HepG2 (cell line): ENCODE measurements at regions not wholly inside any gene's neighbourhood (a gene's known extent, or its start where the extent isn't known, plus 50 kb on each side); places are given as distances from the start of the nearest gene placed in this dataset.
A peak's percentile ranks its signal among the peaks of the same experiment; 100 is the strongest.

Experiments
- ATAC-seq: fragments of 200-7000 bp; cut with Tn5 transposase; 3 replicates; pipeline ENCODE4 v1.9.1; 2020; ENCODE audit warnings: mild to moderate bottlenecking, moderate library complexity
- BruUV-seq: library from RNA; stranded (reverse); fragments of 400-500 nt; replicated peaks from 2 replicates; lab custom pipeline; 2021; lab: Mats Ljungman, UMichigan
- CTCF ChIA-PET: fragments of 300-600 bp; formaldehyde crosslinking; extraction: SDS; loops from one replicate; lab custom pipeline; 2021; ENCODE audit warnings: low total read pairs, inconsistent platforms, low intra/inter-chr PET ratio; lab: Yijun Ruan, JAX
- POLR2A ChIA-PET: fragments of 350-600 bp; sonication (Branson Sonifier 250); formaldehyde crosslinking; loops from one replicate; lab custom pipeline; 2020; ENCODE audit warnings: antibody characterized with exemption, inconsistent platforms; lab: Yijun Ruan, JAX
- DNase-seq: peaks from one replicate; pipeline ENCODE4 v3.0.0-alpha.2; 2015; ENCODE audit warnings: low spot score
- FAIRE-seq: peaks from 3 replicates; lab custom pipeline; 2011; peaks lifted over from hg19 to GRCh38; lab: Jason Lieb, UNC
- H2AFZ ChIP-seq: one replicate; pipeline ENCODE4 v1.6.1; 2011; ENCODE audit warnings: low read length, inconsistent platforms
- H3K27ac ChIP-seq: fragments of 300-600 bp; 3 replicates; pipeline ENCODE4 v1.8.0; 2011; ENCODE audit warnings: mixed run types, mild to moderate bottlenecking, mixed read lengths, low read length, inconsistent platforms; ENCODE audit not compliant: insufficient read depth; ENCODE audit errors: extremely low read length
- H3K27me3 ChIP-seq, 2 experiments: fragments of 200-600 bp in 1 of 2; 2 replicates in 1 of 2; 3 replicates in 1 of 2; pipeline versions ENCODE4 v1.6.0 to v1.8.0; 2011; ENCODE audit warnings: low read length in 2 of 2, mild to moderate bottlenecking in 2 of 2, moderate library complexity in 2 of 2, inconsistent platforms in 1 of 2; ENCODE audit not compliant: insufficient read depth in 2 of 2, control insufficient read depth in 1 of 2
- H3K36me3 ChIP-seq, 2 experiments: fragments of 200-600 bp in 1 of 2; replicated peaks in 1 of 2; 2 replicates in 1 of 2; 3 replicates in 1 of 2; pipeline versions ENCODE4 v1.5.1 to v1.8.0; 2011; ENCODE audit warnings: low read length in 2 of 2, inconsistent platforms in 1 of 2; ENCODE audit not compliant: insufficient read depth in 2 of 2, control insufficient read depth in 1 of 2
- H3K4me1 ChIP-seq: 2 replicates; pipeline ENCODE4 v1.5.1; 2012; ENCODE audit warnings: low read length, inconsistent platforms; ENCODE audit not compliant: insufficient read depth
- H3K4me2 ChIP-seq: 2 replicates; pipeline ENCODE4 v1.6.0; 2011; ENCODE audit warnings: low read depth, low read length, inconsistent platforms
- H3K4me3 ChIP-seq, 3 experiments: fragments of 200-600 bp in 1 of 3; sonication (generic), shearing (Covaris generic) in 1 of 3; replicated peaks in 1 of 3; 2 replicates each; pipeline ENCODE4 v1.5.1; 2011 to 2016; ENCODE audit warnings: low read length in 3 of 3, inconsistent platforms in 2 of 3, low read depth in 2 of 3, mild to moderate bottlenecking in 2 of 3, control low read depth in 1 of 3, mixed read lengths in 1 of 3; ENCODE audit not compliant: insufficient read depth in 1 of 3
- H3K79me2 ChIP-seq: one replicate; pipeline ENCODE4 v1.6.1; 2011; ENCODE audit warnings: low read length, inconsistent platforms; ENCODE audit not compliant: insufficient read depth
- H3K9ac ChIP-seq: 2 replicates; pipeline ENCODE4 v1.6.0; 2011; ENCODE audit warnings: mild to moderate bottlenecking, low read depth, low read length, inconsistent platforms; ENCODE audit not compliant: insufficient read depth
- H3K9me3 ChIP-seq: 2 replicates; pipeline ENCODE4 v1.5.1; 2012; ENCODE audit warnings: mild to moderate bottlenecking, low read length
- H4K20me1 ChIP-seq: 2 replicates; pipeline ENCODE4 v1.6.0; 2011; ENCODE audit warnings: inconsistent platforms, mild to moderate bottlenecking, low read length, moderate library complexity; ENCODE audit not compliant: insufficient read depth
- CEBPB ChIP-seq: IDR thresholded peaks from 2 replicates; pipeline ENCODE4 v1.6.1; 2011; ENCODE audit warnings: low read depth, low read length, improper control_type of control experiment, borderline replicate concordance
- CEBPG ChIP-seq: IDR thresholded peaks from 2 replicates; pipeline ENCODE4 v1.6.1; 2016
- EED ChIP-seq: sonication (generic); formaldehyde crosslinking; IDR thresholded peaks from 2 replicates; pipeline ENCODE4 v1.5.0; 2020; ENCODE audit warnings: mild to moderate bottlenecking, missing genetic modification reagents
- HNRNPK ChIP-seq: fragments of 200-400 bp; formaldehyde crosslinking; IDR thresholded peaks from 2 replicates; pipeline ENCODE4 v1.6.1; 2018; ENCODE audit warnings: low read length, low read depth, moderate library complexity, mild to moderate bottlenecking; ENCODE audit not compliant: poor library complexity, severe bottlenecking
- KLF12 ChIP-seq: sonication (generic); formaldehyde crosslinking; IDR thresholded peaks from 2 replicates; pipeline ENCODE4 v1.4.0; 2020; ENCODE audit warnings: missing genetic modification reagents, borderline replicate concordance
- NFE2 ChIP-seq: sonication (generic); formaldehyde crosslinking; IDR thresholded peaks from 2 replicates; pipeline ENCODE4 v1.4.0; 2020; ENCODE audit warnings: missing genetic modification reagents
- NFE2L2 ChIP-seq: fragments of 150-350 bp; IDR thresholded peaks from 2 replicates; pipeline ENCODE4 v1.6.1; 2014; ENCODE audit warnings: low read length
- PAF1 ChIP-seq: IDR thresholded peaks from 2 replicates; pipeline ENCODE4 v1.6.1; 2016; ENCODE audit warnings: missing genetic modification reagents, missing compliant biosample characterization
- PLRG1 ChIP-seq: fragments of 450-650 bp; conservative IDR thresholded peaks from 2 replicates; pipeline ENCODE4 v1.6.1; 2016
- PPARG ChIP-seq: conservative IDR thresholded peaks from 2 replicates; pipeline ENCODE4 v1.6.1; 2016; ENCODE audit warnings: missing biosample characterization, missing genetic modification reagents
- RARA ChIP-seq: IDR thresholded peaks from 2 replicates; pipeline ENCODE4 v1.6.1; 2016; ENCODE audit warnings: missing genetic modification reagents, missing compliant biosample characterization
- RNF219 ChIP-seq: sonication (generic); formaldehyde crosslinking; IDR thresholded peaks from 2 replicates; pipeline ENCODE4 v1.5.0; 2020; ENCODE audit warnings: mild to moderate bottlenecking, missing genetic modification reagents
- SKI ChIP-seq: fragments of 450-650 bp; IDR thresholded peaks from one replicate; pipeline ENCODE4 v1.6.1; 2018; ENCODE audit warnings: mild to moderate bottlenecking; ENCODE audit not compliant: partially characterized antibody
- THRA ChIP-seq: sonication (generic); formaldehyde crosslinking; IDR thresholded peaks from 2 replicates; pipeline ENCODE4 v1.4.0; 2020; ENCODE audit warnings: missing genetic modification reagents, borderline replicate concordance
- ZNF724P ChIP-seq: sonication (generic); formaldehyde crosslinking; IDR thresholded peaks from 2 replicates; pipeline ENCODE4 v1.8.0; 2022; ENCODE audit warnings: missing genetic modification reagents, borderline replicate concordance
- WGBS: methylation state at CpG from one replicate; pipeline ENCODE4 v1.1.6; 2017; ENCODE audit warnings: low lambda C conversion rate; 5-methylcytosine and 5-hydroxymethylcytosine counted together
- in situ Hi-C: cut with HindIII; loops from 2 replicates; pipeline ENCODE4 v1.10.0; 2017; ENCODE audit warnings: low pct_unique_long_range_greater_than_20kb; ENCODE audit not compliant: extremely low pct_ligation_motif_present
- intact Hi-C: fragments of 100-400 bp; cut with micrococcal nuclease; formaldehyde crosslinking; loops from one replicate; pipeline ENCODE4 v1.10.0; 2022; ENCODE audit not compliant: unreplicated experiment

DNA sequence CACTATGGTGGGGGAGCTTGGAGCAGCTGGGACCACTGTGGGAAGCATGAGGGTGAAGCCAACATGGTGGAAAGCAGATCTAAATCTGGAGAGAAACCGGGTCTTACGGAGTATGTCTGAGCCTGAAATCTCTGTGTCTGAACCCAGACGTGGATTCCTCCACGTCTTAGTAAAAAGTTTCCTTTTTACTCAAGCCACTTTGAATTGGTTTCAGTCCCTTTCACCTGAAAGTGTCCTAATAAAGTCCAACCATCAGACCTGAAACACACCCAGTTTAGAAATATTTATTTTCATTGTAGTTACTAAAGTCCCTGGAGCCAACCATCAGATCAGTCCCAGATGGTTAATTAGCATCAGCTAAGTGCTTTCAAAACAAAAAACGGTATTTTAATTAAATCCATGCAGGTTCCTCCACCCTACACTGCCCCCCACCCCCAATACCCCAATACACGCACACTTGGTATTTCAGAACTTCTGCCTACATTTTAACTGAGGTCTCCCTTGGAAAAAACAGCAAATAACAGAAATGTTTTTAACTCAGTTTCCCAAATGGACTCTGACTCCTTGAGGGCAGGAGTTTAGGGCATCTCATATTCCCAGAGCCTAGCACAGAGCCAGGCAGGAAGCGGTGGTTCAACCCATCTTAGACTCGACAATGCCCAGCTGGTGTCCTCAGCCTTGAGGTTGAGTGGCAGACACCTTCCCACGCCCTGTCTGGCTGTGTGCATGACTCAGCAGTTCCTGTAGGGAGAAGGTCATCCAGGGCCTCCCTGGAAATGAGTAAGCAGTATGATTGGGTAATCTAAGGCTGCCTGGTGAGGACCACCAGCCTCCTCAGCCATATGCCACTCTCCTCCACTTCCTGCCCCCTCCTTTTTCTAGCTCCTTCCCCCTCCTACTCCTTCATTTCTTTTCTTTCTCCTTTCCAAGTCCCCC is 175.8 kb downstream of the TTC8 start:
- no peak for FAIRE-seq
- DNase-seq, result peak; percentile 29
- Histone ChIP-seq H3K9ac (no peak overlapping the region), H3K4me1 (no peaks in the 10 kb centered on the region), H3K4me3 (no peak overlapping the region), H3K27ac (no peak overlapping the region), H3K4me2 (no peak overlapping the region), H3K79me2 (no peaks in the 10 kb centered on the region), H2AFZ (no peak overlapping the region), H3K9me3 (no peaks in the 10 kb centered on the region), H4K20me1 (no peaks in the 10 kb centered on the region), H3K36me3 (no peaks in the 10 kb centered on the region), H3K27me3 (peaks cover 0 to 2% of the 10 kb centered on the region in 2 experiments; a peak in 1 of 5 replicates)
- POLR2A ChIA-PET, result no interaction called here
- CTCF ChIA-PET, result no interaction called here
- intact Hi-C loops, result no loop called here
- in situ Hi-C loops, result loop anchor here (25.0 kb wide), 1 partner anchor 513 kb away; no protein-coding TSS in a partner anchor
- peak; percentile 36 for ATAC-seq
- WGBS, result 31% methylated on average over 9 of the region's 9 CpGs
- BruUV-seq, result no TSS peak
- TF ChIP-seq RARA (peak; percentile 34; the same call in 1 of the 2 replicates), RNF219 (CRISPR knock-in tag) (no peak), EED (no peak), ZNF724P (CRISPR knock-in tag) (no peak), CEBPG (peak; percentile 22; the same call in 1 of the 2 replicates), NFE2L2 (peak; percentile 97), PAF1 (CRISPR knock-in tag) (no peak), HNRNPK (peak; percentile 13), PLRG1 (no peak), KLF12 (no peak), SKI (peak; percentile 68), NFE2 (CRISPR knock-in tag) (peak; percentile 80; the same call in 1 of the 2 replicates), CEBPB (peak; percentile 51; the same call in 1 of the 2 replicates), PPARG (CRISPR knock-in tag) (peak; percentile 66), THRA (CRISPR knock-in tag) (peak; percentile 92; the same call in 1 of the 2 replicates)
